Activated T-cell treated with anti-CD3 and anti-CD28 coated beads, Interleukin-2, amount 50 U/mL, for 24 hours (primary cell): ENCODE measurements at regions not wholly inside any gene's neighbourhood (a gene's known extent, or its start where the extent isn't known, plus 50 kb on each side); places are given as distances from the start of the nearest gene placed in this dataset.
"Not testable (repeated sequence)": the region's sequence is repeated elsewhere in the genome, so short reads cannot be mapped to it uniquely, and the experiment has no call there.

Source experiments
- DNase-seq: peaks from one replicate; pipeline ENCODE4 v3.0.0-alpha.2; 2020
- H3K27ac Mint-ChIP-seq: 2 replicates; pipeline ENCODE4 v1.8.0; 2020; ENCODE audit warnings: mild to moderate bottlenecking, mixed read lengths
- H3K27me3 Mint-ChIP-seq: 2 replicates; pipeline ENCODE4 v1.8.0; 2020; ENCODE audit warnings: mixed read lengths
- H3K36me3 Mint-ChIP-seq: 2 replicates; pipeline ENCODE4 v1.8.0; 2020; ENCODE audit warnings: low read depth, mixed read lengths
- H3K4me1 Mint-ChIP-seq: 2 replicates; pipeline ENCODE4 v1.8.0; 2020; ENCODE audit warnings: low read depth, mixed read lengths
- H3K4me3 Mint-ChIP-seq: 2 replicates; pipeline ENCODE4 v1.8.0; 2020; ENCODE audit warnings: mild to moderate bottlenecking, moderate library complexity, mixed read lengths
- H3K9me3 Mint-ChIP-seq: 2 replicates; pipeline ENCODE4 v1.8.0; 2020; ENCODE audit warnings: mixed read lengths

DNA sequence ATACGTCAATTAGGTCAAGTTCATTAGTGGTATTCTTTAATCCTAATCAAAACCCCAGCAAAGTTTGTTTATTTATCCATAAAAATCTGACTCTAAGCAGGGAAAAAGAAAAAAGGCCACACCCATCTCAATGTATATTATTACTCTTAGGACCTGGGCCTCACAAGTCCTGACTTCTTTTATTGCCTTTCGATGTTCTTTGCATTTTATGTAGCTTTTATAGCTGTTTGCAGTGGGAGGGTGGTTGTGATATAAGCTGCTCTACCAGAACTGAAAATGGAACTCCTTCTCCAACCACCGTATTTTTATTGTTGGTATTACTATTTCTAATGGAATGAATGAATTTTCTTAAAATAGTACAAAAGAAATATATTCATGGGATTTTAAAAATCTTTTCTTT lies 163.3 kb upstream of the FAM47C start:
- Mint-ChIP-seq H3K9me3 (no peaks in the 10 kb centered on the region), H3K4me3 (no peak overlapping the region), H3K27me3 (peaks cover 13% of the 10 kb centered on the region), H3K27ac (no peak overlapping the region), H3K4me1 (no peaks in the 10 kb centered on the region), H3K36me3 (no peaks in the 10 kb centered on the region)
- no peak for DNase-seq

DNA sequence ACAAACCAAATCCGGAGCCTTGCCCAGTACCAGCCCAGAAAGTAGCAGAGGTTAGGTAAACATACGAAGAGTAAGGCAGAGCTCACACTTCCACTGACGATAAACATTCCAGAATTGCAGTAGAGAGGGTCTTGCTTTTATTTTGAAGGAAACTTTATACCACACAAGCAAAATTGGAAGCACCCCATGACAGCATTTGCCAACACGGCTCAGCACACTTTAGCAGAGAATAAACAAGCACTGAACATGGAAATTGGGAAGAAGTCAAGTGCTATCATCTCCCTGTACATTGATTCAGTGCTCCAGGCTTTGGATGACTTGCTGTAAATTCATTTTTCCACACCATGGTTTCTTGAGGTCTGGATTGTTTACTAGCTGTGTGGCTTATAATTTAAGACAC lies 160.7 kb upstream of the FAM47C start:
- H3K27ac Mint-ChIP-seq, result no peak overlapping the region
- no peak overlapping the region for H3K4me3 Mint-ChIP-seq
- H3K36me3 Mint-ChIP-seq, result no peaks in the 10 kb centered on the region
- H3K4me1 Mint-ChIP-seq, result no peaks in the 10 kb centered on the region
- no peak for DNase-seq
- H3K9me3 Mint-ChIP-seq, result no peaks in the 10 kb centered on the region
- peaks cover 28% of the 10 kb centered on the region for H3K27me3 Mint-ChIP-seq

DNA sequence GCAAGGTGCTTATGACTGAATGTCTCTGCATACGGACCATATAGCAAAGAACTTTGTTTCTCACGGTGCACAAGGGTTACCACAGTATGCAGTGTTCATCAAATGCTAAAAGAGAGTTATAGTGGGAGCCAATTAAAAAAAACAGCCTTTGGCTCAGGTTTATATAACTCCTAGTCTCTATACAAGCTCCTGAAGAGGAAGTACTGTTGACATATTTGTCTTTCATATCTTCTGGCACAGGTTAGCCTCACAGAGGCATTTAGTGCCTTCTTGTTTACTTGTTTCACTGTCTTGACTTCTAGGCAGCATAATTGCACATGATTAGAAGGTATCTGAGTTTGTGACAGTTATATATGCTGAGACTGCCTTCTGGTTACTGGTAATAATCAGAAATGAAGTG lies 158.8 kb upstream of the FAM47C start:
- H3K4me3 Mint-ChIP-seq, result no peak overlapping the region
- H3K4me1 Mint-ChIP-seq, result no peaks in the 10 kb centered on the region
- no peaks in the 10 kb centered on the region for H3K36me3 Mint-ChIP-seq
- no peak for DNase-seq
- no peaks in the 10 kb centered on the region for H3K9me3 Mint-ChIP-seq
- no peak overlapping the region for H3K27ac Mint-ChIP-seq
- peaks cover 33% of the 10 kb centered on the region for H3K27me3 Mint-ChIP-seq

DNA sequence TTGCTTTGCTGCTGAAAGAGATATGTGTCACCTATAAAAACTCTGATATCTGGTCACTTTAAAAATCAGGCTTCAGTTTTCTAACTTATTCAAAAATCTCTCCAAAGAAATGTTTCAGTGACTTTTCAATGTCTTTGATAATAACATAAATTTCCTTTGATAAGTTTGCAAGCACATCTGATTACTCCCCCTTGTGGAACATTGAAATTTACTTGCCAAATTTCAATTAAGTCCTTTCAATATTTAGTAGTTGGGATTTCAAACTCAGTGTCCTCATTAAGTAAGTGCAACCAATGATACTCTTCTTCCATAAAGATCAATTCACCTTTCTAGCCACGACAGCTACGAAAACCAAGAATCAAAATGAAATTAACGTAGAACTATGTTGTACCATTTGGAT lies 151.3 kb upstream of the FAM47C start:
- no peak for DNase-seq
- no peak overlapping the region for H3K27ac Mint-ChIP-seq
- H3K4me3 Mint-ChIP-seq, result no peak overlapping the region
- no peaks in the 10 kb centered on the region for H3K4me1 Mint-ChIP-seq
- H3K36me3 Mint-ChIP-seq, result no peaks in the 10 kb centered on the region
- H3K9me3 Mint-ChIP-seq, result no peaks in the 10 kb centered on the region
- H3K27me3 Mint-ChIP-seq, result peaks cover 32% of the 10 kb centered on the region

DNA sequence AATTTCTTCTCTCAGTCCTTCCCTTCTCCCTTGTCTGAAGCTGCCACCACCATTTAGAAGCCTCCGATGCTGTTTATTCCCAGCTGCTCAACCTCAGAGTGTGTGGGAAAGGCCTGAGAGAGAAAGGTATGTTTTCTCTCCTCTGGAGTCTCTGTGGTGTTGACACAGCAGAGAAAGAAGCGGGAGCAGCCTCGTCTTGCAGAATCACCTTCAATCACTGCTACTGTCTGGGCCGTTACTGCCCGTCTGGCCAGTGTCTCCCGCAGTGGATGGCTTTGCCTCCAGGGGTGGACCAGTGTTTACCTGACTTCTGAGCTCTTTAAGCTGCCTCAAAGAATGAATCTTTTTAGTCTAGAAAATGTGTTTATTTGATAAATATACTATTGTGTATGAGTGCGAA lies 148.9 kb upstream of the FAM47C start:
- Mint-ChIP-seq H3K36me3 (no peaks in the 10 kb centered on the region), H3K27me3 (peaks cover 27% of the 10 kb centered on the region), H3K4me3 (no peak overlapping the region), H3K9me3 (no peaks in the 10 kb centered on the region), H3K4me1 (no peaks in the 10 kb centered on the region), H3K27ac (no peak overlapping the region)
- no peak for DNase-seq

DNA sequence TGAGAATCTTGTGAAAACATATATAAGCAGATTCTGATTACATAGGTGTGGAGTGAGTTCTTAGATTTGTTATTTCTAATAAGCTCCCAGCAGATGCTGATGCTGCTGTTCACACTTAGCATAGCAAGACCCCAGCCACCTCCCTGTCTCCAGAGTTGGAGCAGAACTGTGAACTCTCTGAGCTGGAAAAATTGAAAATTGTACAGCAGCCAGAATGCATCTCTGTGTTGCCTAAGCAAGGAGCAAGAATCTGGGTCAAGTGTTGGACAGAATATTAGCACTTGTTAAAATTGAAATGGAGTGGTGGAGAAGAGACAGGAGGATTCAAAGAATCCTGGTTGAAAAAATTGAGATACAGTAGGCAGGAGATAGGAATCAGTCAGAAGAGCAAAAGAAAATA lies 146.6 kb upstream of the FAM47C start:
- H3K4me1 Mint-ChIP-seq, result no peaks in the 10 kb centered on the region
- H3K9me3 Mint-ChIP-seq, result no peaks in the 10 kb centered on the region
- no peak for DNase-seq
- peaks cover 31% of the 10 kb centered on the region for H3K27me3 Mint-ChIP-seq
- H3K27ac Mint-ChIP-seq, result no peak overlapping the region
- H3K4me3 Mint-ChIP-seq, result no peak overlapping the region
- no peaks in the 10 kb centered on the region for H3K36me3 Mint-ChIP-seq

DNA sequence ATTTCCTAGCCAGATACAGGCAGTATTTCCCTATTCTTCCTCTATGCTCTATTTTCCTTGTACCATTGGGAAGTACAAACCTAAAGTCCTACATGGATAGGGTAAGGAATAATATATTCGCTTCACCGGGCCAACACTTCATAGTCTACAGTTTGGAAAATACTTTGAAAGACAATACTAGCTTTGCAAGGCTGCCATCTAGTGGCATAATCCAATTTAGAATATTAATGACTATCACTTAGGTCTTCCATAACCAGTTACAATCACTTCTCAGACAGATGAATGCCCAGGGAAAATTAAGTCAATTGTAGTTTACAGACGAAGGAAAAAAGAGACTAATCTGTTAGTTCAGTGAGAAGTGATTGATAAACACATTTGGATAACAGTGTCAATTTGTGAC lies 141.0 kb upstream of the FAM47C start:
- no peaks in the 10 kb centered on the region for H3K4me1 Mint-ChIP-seq
- no peak overlapping the region for H3K4me3 Mint-ChIP-seq
- no peaks in the 10 kb centered on the region for H3K9me3 Mint-ChIP-seq
- DNase-seq, result no peak
- peaks cover 22% of the 10 kb centered on the region for H3K27me3 Mint-ChIP-seq
- no peaks in the 10 kb centered on the region for H3K36me3 Mint-ChIP-seq
- no peak overlapping the region for H3K27ac Mint-ChIP-seq

DNA sequence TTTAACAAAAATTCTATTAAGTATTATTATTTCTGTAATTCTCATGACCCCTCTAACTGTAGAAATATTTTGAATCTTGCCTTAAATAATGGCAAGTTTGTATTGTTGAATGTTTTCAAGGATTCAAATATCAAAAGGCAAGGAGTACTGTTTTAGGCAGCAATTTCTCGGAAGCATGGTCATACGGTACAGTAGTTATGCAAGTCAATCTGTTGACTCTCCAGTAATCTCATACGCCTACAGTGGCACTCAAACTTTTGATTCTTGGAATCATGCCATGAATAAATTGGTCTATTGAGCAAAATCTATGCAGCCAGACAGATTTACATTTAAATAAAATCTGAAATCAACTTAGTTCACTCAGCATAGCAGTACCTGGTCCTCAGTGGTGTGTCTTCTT lies 139.6 kb upstream of the FAM47C start:
- Mint-ChIP-seq H3K9me3 (no peaks in the 10 kb centered on the region), H3K4me1 (no peaks in the 10 kb centered on the region), H3K4me3 (no peak overlapping the region), H3K27ac (no peak overlapping the region), H3K36me3 (no peaks in the 10 kb centered on the region), H3K27me3 (peaks cover 21% of the 10 kb centered on the region)
- DNase-seq, result no peak

DNA sequence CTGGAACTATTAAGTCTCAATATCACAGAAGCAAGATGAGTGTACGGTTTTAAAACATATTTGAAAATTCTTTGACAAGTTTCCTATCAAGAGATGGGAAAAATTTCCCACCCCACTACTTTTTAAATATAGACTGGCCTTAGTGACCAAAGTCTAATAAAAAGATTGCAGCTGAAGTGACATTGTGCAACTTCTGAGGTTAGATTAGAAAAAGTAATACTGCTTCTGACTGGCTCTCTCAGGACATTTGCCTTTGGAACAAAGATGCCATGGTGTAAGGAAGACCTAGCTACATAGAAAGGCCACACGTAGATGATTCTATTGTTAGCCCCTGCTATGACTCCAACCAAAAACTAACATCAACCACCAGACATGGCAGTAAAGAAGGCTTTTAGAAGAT lies 138.7 kb upstream of the FAM47C start:
- no peaks in the 10 kb centered on the region for H3K36me3 Mint-ChIP-seq
- H3K27ac Mint-ChIP-seq, result no peak overlapping the region
- no peak overlapping the region for H3K4me3 Mint-ChIP-seq
- H3K9me3 Mint-ChIP-seq, result no peaks in the 10 kb centered on the region
- peaks cover 24% of the 10 kb centered on the region for H3K27me3 Mint-ChIP-seq
- H3K4me1 Mint-ChIP-seq, result no peaks in the 10 kb centered on the region
- no peak for DNase-seq

DNA sequence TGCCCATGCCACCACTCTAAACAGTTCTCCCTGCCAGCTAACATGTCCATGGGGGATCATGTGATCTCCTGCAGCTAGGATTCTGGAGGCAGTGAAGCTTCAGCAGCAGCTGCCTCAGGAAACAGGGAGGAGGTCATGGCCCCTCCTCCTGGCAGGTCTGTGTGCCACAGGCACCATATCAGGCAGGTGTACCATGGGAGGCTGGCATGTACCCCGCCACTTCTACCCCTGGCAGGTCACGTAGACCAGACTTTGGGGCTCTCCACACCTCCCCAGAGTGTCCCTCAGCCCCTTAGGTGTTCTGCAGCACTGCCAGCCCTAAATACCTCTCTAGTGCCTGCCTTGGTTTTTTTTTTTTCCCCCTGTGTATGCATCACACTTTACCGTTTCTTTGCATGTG lies 110.5 kb upstream of the FAM47C start:
- H3K27ac Mint-ChIP-seq, result no peak overlapping the region

DNA sequence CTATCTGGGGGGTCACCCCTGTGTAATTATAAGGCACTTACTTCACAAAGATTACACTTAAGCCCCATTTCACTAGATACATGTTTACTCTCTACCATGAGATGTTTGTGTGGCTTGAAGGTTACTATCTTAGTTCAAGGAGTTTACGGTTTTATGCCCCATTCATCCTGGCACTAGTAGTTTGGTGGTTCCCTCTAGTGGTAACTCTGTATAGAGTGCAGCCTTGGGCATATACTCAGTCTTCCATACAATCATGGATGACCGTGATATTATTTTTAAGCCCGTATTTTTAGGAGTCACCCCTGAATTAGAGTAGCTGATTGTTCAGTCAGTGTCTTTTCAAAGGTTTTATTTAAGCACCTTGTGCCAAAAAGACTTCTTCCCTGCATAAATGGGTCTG lies 109.9 kb upstream of the FAM47C start:
- no peaks in the 10 kb centered on the region for H3K4me1 Mint-ChIP-seq

More for the DNA sequence above, 110.5 kb upstream of the FAM47C start:
- no peaks in the 10 kb centered on the region for H3K9me3 Mint-ChIP-seq
- DNase-seq, result no peak
- H3K4me3 Mint-ChIP-seq, result no peak overlapping the region
- H3K36me3 Mint-ChIP-seq, result no peaks in the 10 kb centered on the region
- no peaks in the 10 kb centered on the region for H3K4me1 Mint-ChIP-seq
- peaks cover 5% of the 10 kb centered on the region for H3K27me3 Mint-ChIP-seq

DNA sequence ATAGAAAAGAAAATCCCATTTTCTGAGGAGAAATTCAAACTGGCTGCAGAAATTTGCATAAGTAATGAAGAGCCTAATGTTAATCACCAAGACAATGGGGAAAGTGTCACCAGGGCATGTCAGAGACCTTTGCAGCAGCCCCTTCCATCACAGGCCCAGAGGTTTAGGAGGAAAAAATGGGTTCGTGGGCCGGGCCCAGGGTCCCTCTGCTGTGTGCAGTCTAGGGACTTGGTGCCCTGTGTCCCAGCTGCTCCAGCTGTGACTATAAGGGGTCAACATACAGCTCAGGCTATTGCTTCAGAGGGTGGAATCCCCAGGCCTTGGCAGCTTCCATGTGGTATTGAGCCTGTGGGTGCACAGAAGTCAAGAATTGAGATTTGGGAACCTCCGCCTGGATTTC lies 103.6 kb upstream of the FAM47C start:
- H3K9me3 Mint-ChIP-seq, H3K27me3 Mint-ChIP-seq, H3K4me3 Mint-ChIP-seq, H3K4me1 Mint-ChIP-seq, H3K36me3 Mint-ChIP-seq, H3K27ac Mint-ChIP-seq, DNase-seq: not testable (repeated sequence)

More for the DNA sequence above, 109.9 kb upstream of the FAM47C start:
- no peaks in the 10 kb centered on the region for H3K9me3 Mint-ChIP-seq
- H3K27ac Mint-ChIP-seq, result no peak overlapping the region
- no peak overlapping the region for H3K4me3 Mint-ChIP-seq
- H3K36me3 Mint-ChIP-seq, result no peaks in the 10 kb centered on the region
- H3K27me3 Mint-ChIP-seq, result peaks cover 5% of the 10 kb centered on the region
- no peak for DNase-seq

DNA sequence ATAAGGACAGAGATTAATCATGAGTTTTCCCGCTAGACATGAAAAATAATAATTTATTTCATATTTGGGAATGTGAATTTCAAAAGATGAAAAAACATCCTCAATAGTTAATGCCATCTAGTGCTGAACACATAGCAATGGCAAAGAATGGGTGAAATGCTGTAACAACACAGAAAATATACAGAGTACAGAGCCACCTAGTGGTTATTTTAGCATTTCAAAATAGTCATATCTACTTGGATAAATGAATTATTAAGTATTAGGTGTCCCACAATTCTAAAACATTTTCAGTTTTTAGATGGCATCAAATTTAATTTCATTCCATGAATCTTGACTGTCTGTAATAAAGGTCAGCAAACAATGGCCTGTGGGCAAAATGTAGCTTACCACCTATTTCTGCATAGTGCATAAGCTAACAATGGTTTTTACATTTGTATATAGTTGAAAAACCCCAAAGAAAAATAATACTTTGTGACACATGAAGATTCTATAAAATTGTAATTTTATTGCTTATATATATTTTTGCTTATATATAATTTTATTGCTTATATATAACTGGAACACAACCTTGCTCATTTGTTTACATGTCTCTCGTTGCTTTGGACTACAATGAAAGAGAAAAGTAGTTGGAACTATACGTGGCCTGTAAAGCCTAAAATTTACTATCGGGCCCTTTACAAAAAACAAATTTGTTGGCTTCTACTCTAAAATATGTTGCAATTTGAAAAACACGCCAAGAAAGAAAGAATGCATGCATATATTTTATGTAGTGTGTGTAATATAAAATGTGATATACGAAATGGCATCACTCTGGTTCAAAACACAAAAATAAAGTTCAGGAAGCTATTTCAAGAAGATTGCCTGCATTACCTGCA lies 99.1 kb upstream of the FAM47C start:
- no peak overlapping the region for H3K4me3 Mint-ChIP-seq
- H3K27me3 Mint-ChIP-seq, result peaks cover 15% of the 10 kb centered on the region
- H3K36me3 Mint-ChIP-seq, result no peaks in the 10 kb centered on the region
- DNase-seq, result no peak
- peaks cover 4% of the 10 kb centered on the region for H3K9me3 Mint-ChIP-seq
- H3K4me1 Mint-ChIP-seq, result no peaks in the 10 kb centered on the region
- no peak overlapping the region for H3K27ac Mint-ChIP-seq

DNA sequence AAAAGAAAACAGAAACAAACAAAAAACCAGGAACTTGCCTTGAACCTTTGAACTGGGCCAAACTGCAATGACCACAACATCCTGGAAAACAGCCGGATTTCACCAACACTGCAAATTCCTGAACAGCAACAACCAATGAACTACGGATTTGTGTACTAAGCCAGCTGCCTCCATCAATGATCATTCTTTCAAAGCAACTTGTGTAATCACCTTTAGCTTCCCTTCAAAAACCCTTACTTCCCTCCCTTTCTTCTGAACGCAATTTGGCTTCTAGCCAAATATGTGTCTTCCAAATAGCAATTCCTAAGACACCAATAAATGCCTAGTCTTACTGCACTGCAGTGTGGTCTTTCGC lies 98.5 kb upstream of the FAM47C start:
- DNase-seq, result no peak
- Mint-ChIP-seq H3K27ac (no peak overlapping the region), H3K36me3 (no peaks in the 10 kb centered on the region), H3K27me3 (peaks cover 15% of the 10 kb centered on the region), H3K4me3 (no peak overlapping the region), H3K9me3 (no peaks in the 10 kb centered on the region), H3K4me1 (no peaks in the 10 kb centered on the region)

DNA sequence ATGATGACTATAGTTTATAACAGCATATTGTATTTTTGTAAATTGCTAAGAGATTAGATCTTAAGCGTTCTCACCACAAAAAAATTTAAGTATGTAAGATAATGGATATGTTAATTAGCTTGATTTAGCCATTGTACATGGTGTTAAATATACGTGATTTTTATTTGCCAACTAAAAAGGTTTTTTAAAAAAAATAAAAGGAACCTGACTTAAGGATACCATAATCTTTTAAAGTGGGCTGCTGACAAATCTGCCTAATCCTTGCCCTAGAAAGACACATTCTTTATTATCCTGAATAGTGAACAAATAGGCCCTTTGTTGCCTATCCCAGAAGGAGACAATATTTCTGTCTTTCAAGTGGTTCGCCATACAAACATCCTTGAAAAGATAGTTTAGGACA lies 94.6 kb upstream of the FAM47C start:
- Mint-ChIP-seq H3K4me3 (no peak overlapping the region), H3K4me1 (no peaks in the 10 kb centered on the region), H3K36me3 (no peaks in the 10 kb centered on the region), H3K27me3 (peaks cover 11% of the 10 kb centered on the region), H3K9me3 (no peaks in the 10 kb centered on the region), H3K27ac (no peak overlapping the region)
- DNase-seq, result no peak

DNA sequence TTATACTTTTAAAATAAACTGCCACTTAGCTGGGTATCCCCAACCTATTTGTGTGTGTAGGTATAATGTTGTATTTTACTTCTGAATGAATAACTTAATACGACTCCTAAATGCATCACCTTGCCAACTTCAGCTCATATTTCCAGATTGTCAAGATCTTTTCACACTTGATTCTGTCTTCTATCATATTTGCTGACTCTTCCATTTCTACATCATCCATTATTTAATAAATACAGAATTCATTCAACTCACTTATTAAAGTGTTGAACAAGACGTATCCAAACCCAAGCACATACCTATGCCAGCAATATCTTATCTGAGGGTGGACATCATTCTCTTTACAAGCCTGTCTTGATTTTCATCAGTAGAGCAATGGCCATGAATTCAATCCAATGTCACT lies 91.2 kb upstream of the FAM47C start:
- H3K9me3 Mint-ChIP-seq, result no peaks in the 10 kb centered on the region

More for the DNA sequence above, 91.2 kb upstream of the FAM47C start:
- Mint-ChIP-seq H3K36me3 (no peaks in the 10 kb centered on the region), H3K4me3 (no peak overlapping the region), H3K27me3 (no peaks in the 10 kb centered on the region), H3K27ac (no peak overlapping the region), H3K4me1 (no peaks in the 10 kb centered on the region)
- no peak for DNase-seq
